ENCODE measurements at regions not wholly inside any gene's neighbourhood (a gene's known extent, or its start where the extent isn't known, plus 50 kb on each side); places are given as distances from the start of the nearest gene placed in this dataset.

DNA sequence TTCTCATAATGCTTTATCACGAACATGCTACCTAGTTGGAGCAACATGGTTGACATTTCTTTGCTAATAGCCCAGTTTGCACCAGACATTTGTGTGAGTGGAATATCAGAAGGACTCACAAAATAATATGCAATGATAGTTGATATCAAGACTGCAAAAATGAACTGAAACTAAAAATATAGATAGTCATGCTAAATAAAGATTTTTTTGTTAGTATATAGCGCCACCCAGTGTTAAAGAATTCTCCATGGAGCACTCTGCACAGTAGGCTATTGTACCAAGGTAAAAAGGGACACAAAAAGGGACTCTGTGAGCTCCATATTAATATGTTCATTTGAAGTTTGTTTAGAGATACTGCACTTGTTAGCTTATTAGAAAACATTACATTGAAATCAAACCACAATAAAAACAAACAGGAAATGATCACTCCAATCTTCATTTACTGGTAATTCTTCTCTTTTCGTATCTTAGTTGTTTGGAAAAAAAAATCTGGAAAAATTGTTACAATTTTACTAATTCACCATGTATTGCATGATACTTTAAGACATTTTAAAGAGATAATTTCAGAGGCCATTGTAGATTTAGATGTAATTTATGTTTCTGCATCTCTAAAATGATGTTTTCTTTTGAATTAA, 1509.6 kb downstream of the ADGRL3 start:
- Histone ChIP-seq H3K4me3 (ENCODE audit: low read length in 3 of 3) (peak overlapping the region in 2 of 3 donors; percentile 5 to 42), H3K27ac (ENCODE audit: low read depth in 2 of 2, low read length in 2 of 2) (no peak overlapping the region), H3K4me1 (ENCODE audit: control insufficient read depth in 2 of 3, insufficient read depth in 2 of 3, low read depth in 1 of 3, low read length in 3 of 3) (no peaks in the 10 kb centered on the region), H3K36me3 (ENCODE audit: control insufficient read depth in 2 of 3, insufficient read depth in 3 of 3, low read length in 3 of 3) (no peaks in the 10 kb centered on the region), H3K9me3 (ENCODE audit: control insufficient read depth in 2 of 3, insufficient read depth in 1 of 3, low read length in 3 of 3) (no peaks in the 10 kb centered on the region), H3K27me3 (ENCODE audit: control insufficient read depth, insufficient read depth, low read length) (no peaks in the 10 kb centered on the region), H3K9ac (ENCODE audit: low read length in 3 of 3) (peak overlapping the region in 1 of 3 donors; percentile 11)
- intact Hi-C loops (cut with DNase I) = no loop called here
- FAIRE-seq (no peak), DNase-seq (peak in 2 of 5 donors; percentile 58 to 61)
- peak; percentile 17 for TF ChIP-seq CTCF (IDR thresholded peaks at IDR 0.05; ENCODE audit: borderline replicate concordance, extremely low read depth, insufficient read depth)

DNA sequence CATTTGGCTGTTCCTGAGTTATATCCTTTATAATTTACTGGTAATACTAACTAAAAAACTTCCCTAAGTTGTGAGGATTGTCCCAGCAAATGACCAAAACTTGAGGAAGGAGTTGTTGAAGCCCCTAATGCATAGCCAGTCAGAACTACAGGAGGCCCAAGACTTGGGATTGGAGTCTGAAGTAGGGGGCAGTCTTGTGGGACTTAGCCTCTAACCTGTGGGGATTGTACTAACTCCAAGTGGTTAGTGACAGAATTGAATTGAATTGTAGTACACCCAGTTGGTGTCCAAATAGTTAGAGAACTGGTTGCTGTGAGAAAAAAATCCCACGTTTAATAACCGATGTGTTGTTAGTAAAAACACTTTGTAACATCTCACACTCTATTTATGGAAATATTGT, 1506.3 kb downstream of the ADGRL3 start:
- FAIRE-seq = no peak
- H3K36me3 ChIP-seq (ENCODE audit: control insufficient read depth in 2 of 3, insufficient read depth in 3 of 3, low read length in 3 of 3) = no peaks in the 10 kb centered on the region
- TF ChIP-seq CTCF (IDR thresholded peaks at IDR 0.05; ENCODE audit: borderline replicate concordance, extremely low read depth, insufficient read depth) = no peak
- H3K27me3 ChIP-seq (ENCODE audit: control insufficient read depth, insufficient read depth, low read length) = no peaks in the 10 kb centered on the region
- no peak overlapping the region for H3K9ac ChIP-seq (ENCODE audit: low read length in 3 of 3)
- intact Hi-C loops (cut with DNase I) = no loop called here
- DNase-seq = no peak
- H3K4me3 ChIP-seq (ENCODE audit: low read length in 3 of 3) = no peak overlapping the region
- H3K4me1 ChIP-seq (ENCODE audit: control insufficient read depth in 2 of 3, insufficient read depth in 2 of 3, low read depth in 1 of 3, low read length in 3 of 3) = no peaks in the 10 kb centered on the region
- H3K9me3 ChIP-seq (ENCODE audit: control insufficient read depth in 2 of 3, insufficient read depth in 1 of 3, low read length in 3 of 3) = no peaks in the 10 kb centered on the region
- H3K27ac ChIP-seq (ENCODE audit: low read depth in 2 of 2, low read length in 2 of 2) = no peak overlapping the region

DNA sequence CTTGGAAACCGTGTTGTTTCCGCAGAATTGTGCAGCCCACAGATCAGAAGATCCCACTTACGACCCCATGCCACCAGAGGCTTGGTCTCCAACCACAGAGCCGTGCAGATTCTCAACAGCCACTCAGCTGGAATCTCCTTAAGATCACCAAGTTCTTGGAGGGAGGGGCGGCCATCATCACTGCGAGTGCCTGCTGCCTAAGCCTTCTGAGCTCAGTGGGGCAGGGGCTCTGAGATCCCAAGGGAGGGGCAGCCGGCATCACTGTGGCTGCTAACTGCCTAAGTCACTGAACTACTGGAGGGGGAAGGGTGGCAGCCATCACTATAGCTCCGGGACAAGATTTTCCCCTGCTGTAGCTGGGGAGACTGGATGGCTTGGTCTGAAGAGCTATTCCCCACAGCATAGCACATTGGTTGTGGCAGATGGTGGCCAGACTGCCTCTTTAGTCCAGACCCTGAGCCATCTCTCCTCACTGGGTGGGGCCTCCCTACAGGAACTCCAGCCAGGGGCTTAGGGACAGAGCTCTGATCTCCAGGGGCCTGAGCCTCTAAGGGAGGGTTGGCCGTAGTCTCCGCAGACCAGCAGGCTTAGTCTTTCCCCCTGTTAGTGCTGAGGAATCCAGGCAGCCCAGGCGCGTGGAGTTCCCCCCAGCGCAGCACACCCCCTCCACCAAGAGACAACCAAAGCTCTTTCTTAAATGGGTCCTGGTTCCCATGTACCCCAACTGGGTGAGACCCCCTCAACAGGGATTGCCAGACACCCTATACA, 1483.9 kb downstream of the ADGRL3 start:
- no peak for TF ChIP-seq CTCF (IDR thresholded peaks at IDR 0.05; ENCODE audit: borderline replicate concordance, extremely low read depth, insufficient read depth)
- Histone ChIP-seq H3K27ac (ENCODE audit: low read depth in 2 of 2, low read length in 2 of 2) (no peak overlapping the region), H3K9me3 (ENCODE audit: control insufficient read depth in 2 of 3, insufficient read depth in 1 of 3, low read length in 3 of 3) (no peaks in the 10 kb centered on the region), H3K4me3 (ENCODE audit: low read length in 3 of 3) (no peak overlapping the region), H3K4me1 (ENCODE audit: control insufficient read depth in 2 of 3, insufficient read depth in 2 of 3, low read depth in 1 of 3, low read length in 3 of 3) (no peaks in the 10 kb centered on the region), H3K27me3 (ENCODE audit: control insufficient read depth, insufficient read depth, low read length) (no peaks in the 10 kb centered on the region), H3K9ac (ENCODE audit: low read length in 3 of 3) (no peak overlapping the region), H3K36me3 (ENCODE audit: control insufficient read depth in 2 of 3, insufficient read depth in 3 of 3, low read length in 3 of 3) (no peaks in the 10 kb centered on the region)
- intact Hi-C loops (cut with DNase I) = no loop called here
- DNase-seq (peak in 1 of 5 donors; percentile 35), FAIRE-seq (no peak)
